Thyroid gland (tissue), 4 donors: ENCODE measurements at regions not wholly inside any gene's neighbourhood (a gene's known extent, or its start where the extent isn't known, plus 50 kb on each side); places are given as distances from the start of the nearest gene placed in this dataset.

Source experiments
- DNase-seq, 2 donors: peaks; one replicate each; pipeline ENCODE4 v3.0.0-alpha.2; 2019
- H3K27ac ChIP-seq, 3 donors: fragments of 200-600 bp; sonication (generic); 1 replicate in 2 of 3; 2 replicates in 1 of 3; pipeline ENCODE4 v1.5.1; 2016 to 2019; ENCODE audit warnings: mild to moderate bottlenecking in 1 of 3, moderate library complexity in 1 of 3
- H3K27me3 ChIP-seq: fragments of 200-600 bp; sonication (generic); one replicate; pipeline ENCODE4 v1.5.1; 2019
- H3K36me3 ChIP-seq, 2 donors: fragments of 200-600 bp; sonication (generic); one replicate each; pipeline ENCODE4 v1.5.1; 2016 to 2019
- H3K4me1 ChIP-seq, 2 donors: fragments of 200-600 bp; sonication (generic); one replicate each; pipeline ENCODE4 v1.5.1; 2017 to 2019
- H3K4me3 ChIP-seq, 3 donors: fragments of 200-600 bp; sonication (generic); replicated peaks in 1 of 3; 1 replicate in 2 of 3; 2 replicates in 1 of 3; pipeline ENCODE4 v1.5.1; 2016; ENCODE audit warnings: mild to moderate bottlenecking in 1 of 3
- H3K9me3 ChIP-seq: fragments of 200-600 bp; sonication (generic); one replicate; pipeline ENCODE4 v1.5.1; 2017
- POLR2A ChIP-seq, 2 donors: fragments of 450-650 bp; IDR thresholded peaks; one replicate each; pipeline ENCODE4 v1.6.1; 2017; ENCODE audit warnings: antibody characterized with exemption in 2 of 2, mild to moderate bottlenecking in 2 of 2, moderate library complexity in 1 of 2
- WGBS, 2 donors: methylation state at CpG; one replicate each; pipeline ENCODE4 v1.1.5; 2017; 5-methylcytosine and 5-hydroxymethylcytosine counted together
- intact Hi-C: fragments of 100-400 bp; cut with DNase I; formaldehyde crosslinking; loops from one replicate; pipeline ENCODE4 v1.15.1; 2023
- TF ChIP-seq, protein P1 (sequence below), 6 experiments: fragments of 200-600 bp in 3 of 6; fragments of 450-650 bp in 3 of 6; sonication (generic) in 3 of 6; IDR thresholded peaks; one replicate each; pipeline ENCODE4 v1.5.1; 2016 to 2019; ENCODE audit warnings: antibody characterized with exemption in 6 of 6, mild to moderate bottlenecking in 2 of 6, inconsistent platforms in 1 of 6, moderate library complexity in 1 of 6

DNA sequence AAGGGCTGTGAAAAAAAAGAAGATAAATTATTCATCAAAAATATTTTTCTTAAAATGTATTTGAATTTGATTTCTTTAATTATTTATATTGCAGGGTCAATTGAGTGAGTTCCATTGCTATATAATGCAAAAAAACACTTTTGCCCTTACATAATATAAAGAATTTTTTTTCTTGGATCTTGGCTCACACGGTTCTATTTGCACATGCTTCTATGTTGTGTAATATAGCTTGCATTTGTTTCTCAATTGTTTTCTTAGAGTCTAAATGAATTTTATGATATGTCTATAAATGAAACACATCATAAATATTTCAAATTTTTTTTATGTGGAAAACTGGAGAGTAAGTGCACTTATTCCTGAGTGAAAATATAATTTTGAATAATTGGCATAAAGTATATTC lies 694.2 kb downstream of the SLC6A15 start:
- no peak overlapping the region for H3K4me3 ChIP-seq
- H3K36me3 ChIP-seq = no peaks in the 10 kb centered on the region
- no peak overlapping the region for H3K27ac ChIP-seq
- TF ChIP-seq, protein P1, sequence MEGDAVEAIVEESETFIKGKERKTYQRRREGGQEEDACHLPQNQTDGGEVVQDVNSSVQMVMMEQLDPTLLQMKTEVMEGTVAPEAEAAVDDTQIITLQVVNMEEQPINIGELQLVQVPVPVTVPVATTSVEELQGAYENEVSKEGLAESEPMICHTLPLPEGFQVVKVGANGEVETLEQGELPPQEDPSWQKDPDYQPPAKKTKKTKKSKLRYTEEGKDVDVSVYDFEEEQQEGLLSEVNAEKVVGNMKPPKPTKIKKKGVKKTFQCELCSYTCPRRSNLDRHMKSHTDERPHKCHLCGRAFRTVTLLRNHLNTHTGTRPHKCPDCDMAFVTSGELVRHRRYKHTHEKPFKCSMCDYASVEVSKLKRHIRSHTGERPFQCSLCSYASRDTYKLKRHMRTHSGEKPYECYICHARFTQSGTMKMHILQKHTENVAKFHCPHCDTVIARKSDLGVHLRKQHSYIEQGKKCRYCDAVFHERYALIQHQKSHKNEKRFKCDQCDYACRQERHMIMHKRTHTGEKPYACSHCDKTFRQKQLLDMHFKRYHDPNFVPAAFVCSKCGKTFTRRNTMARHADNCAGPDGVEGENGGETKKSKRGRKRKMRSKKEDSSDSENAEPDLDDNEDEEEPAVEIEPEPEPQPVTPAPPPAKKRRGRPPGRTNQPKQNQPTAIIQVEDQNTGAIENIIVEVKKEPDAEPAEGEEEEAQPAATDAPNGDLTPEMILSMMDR (IDR thresholded peaks at IDR 0.05) = no peak
- TF ChIP-seq POLR2A (IDR thresholded peaks at IDR 0.05) = no peak
- intact Hi-C loops = no loop called here
- no peak for DNase-seq
- WGBS, 2 donors = 89 to 90% methylated on average over 1 of the region's 1 CpG
- H3K27me3 ChIP-seq = no peaks in the 10 kb centered on the region
- no peaks in the 10 kb centered on the region for H3K9me3 ChIP-seq
- no peaks in the 10 kb centered on the region for H3K4me1 ChIP-seq

DNA sequence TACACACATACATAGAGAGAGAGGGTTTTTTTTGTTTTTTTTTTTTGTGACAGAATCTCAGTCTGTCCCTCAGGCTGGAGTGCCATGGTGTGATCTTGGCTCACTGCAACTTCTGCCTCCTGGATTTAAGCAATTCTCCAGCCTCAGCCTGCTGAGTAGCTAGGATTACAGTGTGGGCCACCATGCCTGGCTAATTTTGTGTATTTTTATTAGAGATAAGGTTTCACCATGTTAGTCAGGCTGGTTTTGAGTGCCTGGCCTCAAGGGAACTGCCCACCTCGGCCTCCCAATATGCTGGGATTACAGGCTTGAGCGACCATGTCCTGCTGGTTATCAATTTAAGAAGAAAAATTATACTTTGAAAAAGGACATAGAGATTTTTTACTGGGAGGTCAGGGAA lies 710.6 kb downstream of the SLC6A15 start:
- Histone ChIP-seq H3K36me3 (no peaks in the 10 kb centered on the region), H3K4me3 (no peak overlapping the region), H3K4me1 (no peaks in the 10 kb centered on the region), H3K27ac (no peak overlapping the region), H3K27me3 (no peaks in the 10 kb centered on the region), H3K9me3 (no peaks in the 10 kb centered on the region)
- TF ChIP-seq, protein P1 (IDR thresholded peaks at IDR 0.05) = no peak
- WGBS, 2 donors = 39 to 73% methylated on average over 2 of the region's 2 CpGs
- intact Hi-C loops = no loop called here
- no peak for DNase-seq

DNA sequence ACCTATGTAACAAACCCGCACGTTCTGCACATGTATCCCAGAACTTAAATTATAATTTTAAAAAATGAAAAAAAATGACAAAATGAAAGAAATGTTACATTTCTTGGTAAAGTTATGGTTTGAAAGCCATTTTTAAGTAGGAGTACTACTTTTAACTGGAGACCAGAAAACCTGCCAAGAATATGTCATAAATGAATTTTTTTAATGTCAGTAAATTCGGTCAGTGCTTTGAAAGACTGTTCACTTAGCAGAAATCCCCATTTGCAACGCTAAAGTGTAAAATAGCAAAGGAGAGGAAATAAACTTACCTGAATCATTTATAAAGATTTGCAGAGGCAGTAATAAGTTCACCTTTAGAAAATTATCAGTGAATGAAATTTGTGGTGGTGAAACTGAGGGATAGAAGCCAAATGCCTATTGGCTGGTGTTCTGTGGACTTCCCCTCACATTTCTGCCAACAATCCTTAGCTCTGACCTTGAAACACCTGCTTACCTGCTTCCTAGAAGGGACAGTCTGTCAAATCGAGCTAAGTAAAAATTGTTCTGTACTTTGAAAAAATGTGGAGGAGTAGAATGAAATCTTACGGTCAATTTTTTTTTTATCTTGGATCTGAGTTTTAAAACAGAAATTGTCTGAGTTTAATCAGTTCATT lies 714.2 kb downstream of the SLC6A15 start:
- no peak overlapping the region for H3K4me3 ChIP-seq
- H3K4me1 ChIP-seq = no peaks in the 10 kb centered on the region
- no peak for DNase-seq
- no peak overlapping the region for H3K27ac ChIP-seq
- TF ChIP-seq, protein P1 (IDR thresholded peaks at IDR 0.05) = no peak
- no peak for TF ChIP-seq POLR2A (IDR thresholded peaks at IDR 0.05)
- no peaks in the 10 kb centered on the region for H3K27me3 ChIP-seq
- no peaks in the 10 kb centered on the region for H3K36me3 ChIP-seq
- WGBS, 2 donors = 74 to 79% methylated on average over 6 of the region's 6 CpGs
- no peaks in the 10 kb centered on the region for H3K9me3 ChIP-seq
- intact Hi-C loops = no loop called here

DNA sequence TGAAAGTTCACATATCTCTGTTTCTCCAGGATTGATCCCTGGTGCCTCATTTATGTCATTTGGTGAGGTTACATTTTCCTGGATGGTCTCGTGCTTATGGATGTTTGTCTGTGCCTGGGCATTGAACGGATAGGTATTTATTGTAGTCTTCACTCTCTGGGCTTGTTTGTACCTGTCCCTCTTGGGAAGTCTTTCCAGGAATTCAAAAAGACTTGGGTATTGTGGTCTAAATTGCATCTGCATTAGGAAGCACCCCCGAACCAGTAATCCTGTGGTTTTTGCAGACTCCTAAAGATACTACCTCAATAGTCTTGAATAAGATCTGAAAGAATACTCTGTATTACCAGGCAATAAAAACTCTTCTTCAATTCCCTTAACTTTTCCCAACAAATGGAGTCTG lies 720.8 kb downstream of the SLC6A15 start:
- Histone ChIP-seq H3K9me3 (no peaks in the 10 kb centered on the region), H3K27ac (no peak overlapping the region), H3K4me1 (no peaks in the 10 kb centered on the region), H3K36me3 (no peaks in the 10 kb centered on the region), H3K4me3 (no peak overlapping the region), H3K27me3 (no peaks in the 10 kb centered on the region)
- TF ChIP-seq, protein P1 (IDR thresholded peaks at IDR 0.05) = no peak
- TF ChIP-seq POLR2A (IDR thresholded peaks at IDR 0.05) = no peak
- intact Hi-C loops = no loop called here
- DNase-seq = no peak
- WGBS, 2 donors = 56 to 61% methylated on average over 3 of the region's 3 CpGs

DNA sequence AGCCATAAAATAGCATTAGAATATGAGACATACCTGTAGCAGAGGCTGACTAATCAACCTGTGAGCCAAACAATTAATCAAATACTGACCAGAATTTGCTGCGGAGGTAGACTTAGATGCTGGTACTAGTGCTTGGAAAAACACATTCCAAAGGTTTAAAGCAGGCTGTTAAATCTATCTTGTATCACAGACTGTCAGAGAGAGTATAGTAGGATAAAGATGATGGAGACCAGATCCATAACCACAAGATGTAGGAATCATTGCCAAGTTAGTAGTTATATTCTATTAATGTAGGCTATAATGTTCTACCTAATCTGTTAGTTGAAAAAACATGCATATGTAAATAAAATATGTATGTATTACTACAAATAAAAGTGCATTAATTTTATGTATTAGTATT lies 726.2 kb downstream of the SLC6A15 start:
- no peak overlapping the region for H3K27ac ChIP-seq
- no peak for TF ChIP-seq POLR2A (IDR thresholded peaks at IDR 0.05)
- TF ChIP-seq, protein P1 (IDR thresholded peaks at IDR 0.05) = no peak
- H3K36me3 ChIP-seq = no peaks in the 10 kb centered on the region
- H3K4me1 ChIP-seq = no peaks in the 10 kb centered on the region
- intact Hi-C loops = no loop called here
- H3K27me3 ChIP-seq = no peaks in the 10 kb centered on the region
- no peak overlapping the region for H3K4me3 ChIP-seq
- DNase-seq = no peak
- 69 to 77% methylated on average over 1 of the region's 1 CpG for WGBS, 2 donors
- no peaks in the 10 kb centered on the region for H3K9me3 ChIP-seq
